HEK293 (cell line): ENCODE measurements at regions not wholly inside any gene's neighbourhood (a gene's known extent, or its start where the extent isn't known, plus 50 kb on each side); places are given as distances from the start of the nearest gene placed in this dataset.
"Not testable (repeated sequence)": the region's sequence is repeated elsewhere in the genome, so short reads cannot be mapped to it uniquely, and the experiment has no call there.

ENCODE experiments used
- CTCF ChIA-PET: fragments of 350-600 bp; formaldehyde crosslinking; extraction: SDS; loops from one replicate; lab custom pipeline; 2021; ENCODE audit warnings: antibody characterized with exemption; lab: Yijun Ruan, JAX
- POLR2A ChIA-PET: fragments of 300-600 bp; formaldehyde crosslinking; extraction: SDS; loops from one replicate; lab custom pipeline; 2020; ENCODE audit warnings: antibody characterized with exemption, inconsistent platforms; lab: Yijun Ruan, JAX
- H3K27ac ChIP-seq: fragments of 200-500 bp; sonication (Bioruptor generic); 2 replicates; pipeline ENCODE4 v1.5.1; 2014; ENCODE audit warnings: low read depth, low read length, control low read depth, inconsistent platforms; ENCODE audit errors: extremely low read depth
- H3K36me3 ChIP-seq, 2 experiments: fragments of 200-500 bp in 1 of 2; sonication (Bioruptor generic) in 1 of 2; 1 replicate in 1 of 2; 2 replicates in 1 of 2; pipeline ENCODE4 v1.5.1; 2014 to 2017; ENCODE audit warnings: inconsistent platforms in 2 of 2, low read length in 2 of 2; ENCODE audit not compliant: control insufficient read depth in 2 of 2, insufficient read depth in 1 of 2
- H3K4me1 ChIP-seq: fragments of 200-500 bp; sonication (Bioruptor generic); 2 replicates; pipeline ENCODE4 v1.5.1; 2014; ENCODE audit warnings: mild to moderate bottlenecking, low read length, inconsistent platforms; ENCODE audit not compliant: control insufficient read depth, insufficient read depth
- H3K4me3 ChIP-seq: 2 replicates; pipeline ENCODE4 v1.5.1; 2011; ENCODE audit warnings: low read depth, mild to moderate bottlenecking, control low read depth, low read length, moderate library complexity
- H3K9me3 ChIP-seq: fragments of 200-500 bp; sonication (Bioruptor generic); 2 replicates; pipeline ENCODE4 v1.5.1; 2014; ENCODE audit warnings: low read depth, low read length, inconsistent platforms; ENCODE audit not compliant: control insufficient read depth, insufficient read depth
- BCL11A ChIP-seq: fragments of 450-650 bp; formaldehyde crosslinking; IDR thresholded peaks from 2 replicates; pipeline ENCODE4 v1.5.1; 2016; ENCODE audit warnings: low read depth, missing biosample characterization, missing genetic modification characterization
- HOXA7 ChIP-seq: sonication (generic); formaldehyde crosslinking; IDR thresholded peaks from 2 replicates; pipeline ENCODE4 v1.8.1; 2022; ENCODE audit warnings: missing genetic modification reagents, borderline replicate concordance
- KLF1 ChIP-seq: fragments of 450-650 bp; formaldehyde crosslinking; IDR thresholded peaks from 2 replicates; pipeline ENCODE4 v1.5.1; 2016; ENCODE audit warnings: missing biosample characterization, missing genetic modification characterization
- KLF7 ChIP-seq: fragments of 450-650 bp; formaldehyde crosslinking; IDR thresholded peaks from 2 replicates; pipeline ENCODE4 v1.5.1; 2016; ENCODE audit warnings: missing biosample characterization, missing genetic modification characterization, borderline replicate concordance
- SCRT1 ChIP-seq: fragments of 450-650 bp; formaldehyde crosslinking; IDR thresholded peaks from 2 replicates; pipeline ENCODE4 v1.5.1; 2016; ENCODE audit warnings: missing biosample characterization, missing genetic modification characterization, borderline replicate concordance
- ZFHX2 ChIP-seq: fragments of 450-650 bp; formaldehyde crosslinking; conservative IDR thresholded peaks from 2 replicates; pipeline ENCODE4 v1.5.1; 2016; ENCODE audit warnings: missing biosample characterization, missing genetic modification characterization
- ZFP69B ChIP-seq: fragments of 450-650 bp; formaldehyde crosslinking; IDR thresholded peaks from 2 replicates; pipeline ENCODE4 v1.5.1; 2016; ENCODE audit warnings: missing biosample characterization, missing genetic modification characterization
- ZNF133 ChIP-seq: fragments of 450-650 bp; formaldehyde crosslinking; IDR thresholded peaks from 2 replicates; pipeline ENCODE4 v1.5.1; 2016; ENCODE audit warnings: missing biosample characterization, missing genetic modification characterization
- ZNF184 ChIP-seq: fragments of 450-650 bp; IDR thresholded peaks from 2 replicates; pipeline ENCODE4 v1.5.1; 2018; ENCODE audit warnings: missing biosample characterization, mild to moderate bottlenecking, missing genetic modification characterization
- ZNF2 ChIP-seq: fragments of 450-650 bp; formaldehyde crosslinking; IDR thresholded peaks from 2 replicates; pipeline ENCODE4 v1.5.1; 2016; ENCODE audit warnings: missing biosample characterization, missing genetic modification characterization
- ZNF211 ChIP-seq: fragments of 450-650 bp; formaldehyde crosslinking; IDR thresholded peaks from 2 replicates; pipeline ENCODE4 v1.5.1; 2016; ENCODE audit warnings: low read depth, missing biosample characterization, missing genetic modification characterization
- ZNF311 ChIP-seq: fragments of 450-650 bp; formaldehyde crosslinking; IDR thresholded peaks from 2 replicates; pipeline ENCODE4 v1.5.1; 2017; ENCODE audit warnings: missing biosample characterization, missing genetic modification characterization, borderline replicate concordance
- ZNF341 ChIP-seq: fragments of 450-650 bp; formaldehyde crosslinking; IDR thresholded peaks from 2 replicates; pipeline ENCODE4; 2016; ENCODE audit warnings: low read depth, missing biosample characterization, missing genetic modification characterization
- ZNF530 ChIP-seq: fragments of 450-650 bp; formaldehyde crosslinking; IDR thresholded peaks from 2 replicates; pipeline ENCODE4 v1.5.1; 2016; ENCODE audit warnings: low read depth, missing biosample characterization, missing genetic modification characterization
- ZNF544 ChIP-seq: fragments of 450-650 bp; formaldehyde crosslinking; IDR thresholded peaks from 2 replicates; pipeline ENCODE4 v1.5.0; 2017; ENCODE audit warnings: missing biosample characterization, missing genetic modification characterization
- ZNF623 ChIP-seq: fragments of 450-650 bp; formaldehyde crosslinking; IDR thresholded peaks from 2 replicates; pipeline ENCODE4 v1.5.1; 2016; ENCODE audit warnings: missing biosample characterization, missing genetic modification characterization
- ZNF664 ChIP-seq: fragments of 450-650 bp; formaldehyde crosslinking; IDR thresholded peaks from 2 replicates; pipeline ENCODE4 v1.5.1; 2016; ENCODE audit warnings: missing biosample characterization, missing genetic modification characterization
- ZNF768 ChIP-seq: fragments of 450-650 bp; formaldehyde crosslinking; IDR thresholded peaks from 2 replicates; pipeline ENCODE4 v1.5.1; 2018; ENCODE audit warnings: missing biosample characterization, mild to moderate bottlenecking, missing genetic modification characterization
- ZNF792 ChIP-seq: fragments of 450-650 bp; formaldehyde crosslinking; IDR thresholded peaks from 2 replicates; pipeline ENCODE4 v1.5.1; 2016; ENCODE audit warnings: missing biosample characterization, missing genetic modification characterization
- ZSCAN16 ChIP-seq: fragments of 450-650 bp; formaldehyde crosslinking; IDR thresholded peaks from 2 replicates; pipeline ENCODE4 v1.5.1; 2016; ENCODE audit warnings: missing biosample characterization, missing genetic modification characterization
- TF ChIP-seq, protein P1 (sequence below): fragments of 450-650 bp; formaldehyde crosslinking; IDR thresholded peaks from 2 replicates; pipeline ENCODE4 v1.5.0; 2017; ENCODE audit warnings: missing biosample characterization, missing genetic modification characterization, borderline replicate concordance
- TF ChIP-seq, protein P2 (sequence below): fragments of 450-650 bp; formaldehyde crosslinking; IDR thresholded peaks from 2 replicates; pipeline ENCODE4 v1.5.1; 2016; ENCODE audit warnings: missing biosample characterization, missing genetic modification characterization

DNA sequence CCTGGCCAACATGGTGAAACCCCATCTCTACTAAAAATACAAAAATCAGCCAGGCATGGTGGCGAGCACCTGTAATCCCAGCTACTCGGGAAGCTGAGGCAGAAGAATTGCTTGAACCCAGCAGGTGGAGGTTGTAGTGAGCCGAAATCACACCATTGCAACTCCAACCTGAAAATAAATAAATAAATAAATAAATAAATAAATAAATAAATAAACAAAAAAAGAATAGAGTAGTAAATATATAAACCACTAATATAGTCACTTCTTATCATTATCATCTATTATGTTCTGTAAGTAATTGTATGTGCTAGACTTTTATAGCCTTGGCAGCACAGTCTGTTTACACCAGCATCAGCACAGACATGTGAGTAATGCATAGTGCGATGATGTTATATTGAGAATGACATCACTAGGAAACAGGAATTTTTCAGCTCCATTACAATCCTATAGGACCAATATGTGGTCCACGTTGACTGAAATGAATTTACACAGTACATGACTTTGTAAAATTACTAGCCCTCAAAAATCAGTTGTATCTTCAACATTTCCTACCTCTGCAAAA is 385.4 kb upstream of the ANKRD30A start (continued):
- TF ChIP-seq, protein P1, sequence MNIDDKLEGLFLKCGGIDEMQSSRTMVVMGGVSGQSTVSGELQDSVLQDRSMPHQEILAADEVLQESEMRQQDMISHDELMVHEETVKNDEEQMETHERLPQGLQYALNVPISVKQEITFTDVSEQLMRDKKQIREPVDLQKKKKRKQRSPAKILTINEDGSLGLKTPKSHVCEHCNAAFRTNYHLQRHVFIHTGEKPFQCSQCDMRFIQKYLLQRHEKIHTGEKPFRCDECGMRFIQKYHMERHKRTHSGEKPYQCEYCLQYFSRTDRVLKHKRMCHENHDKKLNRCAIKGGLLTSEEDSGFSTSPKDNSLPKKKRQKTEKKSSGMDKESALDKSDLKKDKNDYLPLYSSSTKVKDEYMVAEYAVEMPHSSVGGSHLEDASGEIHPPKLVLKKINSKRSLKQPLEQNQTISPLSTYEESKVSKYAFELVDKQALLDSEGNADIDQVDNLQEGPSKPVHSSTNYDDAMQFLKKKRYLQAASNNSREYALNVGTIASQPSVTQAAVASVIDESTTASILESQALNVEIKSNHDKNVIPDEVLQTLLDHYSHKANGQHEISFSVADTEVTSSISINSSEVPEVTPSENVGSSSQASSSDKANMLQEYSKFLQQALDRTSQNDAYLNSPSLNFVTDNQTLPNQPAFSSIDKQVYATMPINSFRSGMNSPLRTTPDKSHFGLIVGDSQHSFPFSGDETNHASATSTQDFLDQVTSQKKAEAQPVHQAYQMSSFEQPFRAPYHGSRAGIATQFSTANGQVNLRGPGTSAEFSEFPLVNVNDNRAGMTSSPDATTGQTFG = no peak
- TF ChIP-seq SCRT1 (no peak), ZNF2 (no peak), ZNF664 (peak; percentile 50; the same call in 1 of the 2 replicates), ZNF530 (tag by site-specific recombination) (peak; percentile 78; the same call in 1 of the 2 replicates), ZNF623 (tag by site-specific recombination) (peak; percentile 77), ZSCAN16 (tag by site-specific recombination) (no peak), ZNF311 (tag by site-specific recombination) (no peak), ZFP69B (tag by site-specific recombination) (no peak), ZNF133 (tag by site-specific recombination) (no peak)

DNA sequence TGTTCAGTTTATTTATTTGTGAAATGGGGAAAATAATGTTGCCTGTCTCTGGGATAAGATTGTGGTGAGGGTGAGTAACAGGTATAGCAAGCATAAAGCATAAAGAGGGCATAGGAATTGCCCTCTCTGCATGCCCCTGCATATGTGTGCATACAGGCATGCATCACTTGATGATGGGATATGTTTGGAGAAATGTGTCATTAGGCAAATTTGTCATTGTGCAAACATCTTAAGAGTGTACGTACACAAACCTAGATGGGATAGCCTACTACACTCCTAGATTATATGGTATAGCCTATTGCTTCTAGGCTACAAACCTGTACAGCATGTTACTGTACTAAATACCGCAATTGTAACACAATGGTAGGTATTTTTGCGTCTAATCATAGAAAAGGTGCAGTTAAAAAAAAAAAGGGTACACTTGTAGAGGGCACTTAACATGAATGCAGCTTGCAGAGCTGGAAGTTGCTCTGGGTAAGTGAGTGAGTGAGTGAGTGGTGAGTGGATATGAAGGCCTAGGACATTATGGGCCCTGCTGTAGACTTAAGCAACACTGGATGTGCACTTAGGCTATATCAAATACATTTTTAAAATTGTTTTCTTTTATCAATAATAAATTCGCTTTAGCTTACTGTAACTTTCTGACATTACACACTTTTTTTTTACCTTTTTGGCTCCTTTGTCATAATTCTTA is 386.5 kb upstream of the ANKRD30A start:
- POLR2A ChIA-PET = no interaction called here
- CTCF ChIA-PET = interaction anchor here (0.8 kb wide), 2 partner anchors 88 to 389 kb away, joined by 3 to 4 read pairs; no protein-coding TSS in a partner anchor
- Histone ChIP-seq H3K4me3 (no peak overlapping the region), H3K36me3 (no peaks in the 10 kb centered on the region)
- TF ChIP-seq ZNF211 (tag by site-specific recombination) (no peak), BCL11A (tag by site-specific recombination) (no peak), HOXA7 (CRISPR knock-in tag) (no peak), ZNF184 (tag by site-specific recombination) (peak; percentile 41; the same call in 1 of the 2 replicates), ZNF792 (tag by site-specific recombination) (no peak), ZFHX2 (tag by site-specific recombination) (no peak), KLF7 (no peak), ZNF768 (no peak), KLF1 (tag by site-specific recombination) (no peak)
- TF ChIP-seq, protein P2, sequence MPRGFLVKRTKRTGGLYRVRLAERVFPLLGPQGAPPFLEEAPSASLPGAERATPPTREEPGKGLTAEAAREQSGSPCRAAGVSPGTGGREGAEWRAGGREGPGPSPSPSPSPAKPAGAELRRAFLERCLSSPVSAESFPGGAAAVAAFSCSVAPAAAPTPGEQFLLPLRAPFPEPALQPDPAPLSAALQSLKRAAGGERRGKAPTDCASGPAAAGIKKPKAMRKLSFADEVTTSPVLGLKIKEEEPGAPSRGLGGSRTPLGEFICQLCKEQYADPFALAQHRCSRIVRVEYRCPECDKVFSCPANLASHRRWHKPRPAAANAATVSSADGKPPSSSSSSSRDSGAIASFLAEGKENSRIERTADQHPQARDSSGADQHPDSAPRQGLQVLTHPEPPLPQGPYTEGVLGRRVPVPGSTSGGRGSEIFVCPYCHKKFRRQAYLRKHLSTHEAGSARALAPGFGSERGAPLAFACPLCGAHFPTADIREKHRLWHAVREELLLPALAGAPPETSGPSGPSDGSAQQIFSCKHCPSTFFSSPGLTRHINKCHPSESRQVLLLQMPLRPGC (tag by site-specific recombination) = peak; percentile 65; the same call in 1 of the 2 replicates
- TF ChIP-seq, all 188 proteins: peak for 2
- H3K27ac ChIP-seq = no peak overlapping the region
- H3K4me1 ChIP-seq = no peaks in the 10 kb centered on the region
- no peaks in the 10 kb centered on the region for H3K9me3 ChIP-seq

DNA sequence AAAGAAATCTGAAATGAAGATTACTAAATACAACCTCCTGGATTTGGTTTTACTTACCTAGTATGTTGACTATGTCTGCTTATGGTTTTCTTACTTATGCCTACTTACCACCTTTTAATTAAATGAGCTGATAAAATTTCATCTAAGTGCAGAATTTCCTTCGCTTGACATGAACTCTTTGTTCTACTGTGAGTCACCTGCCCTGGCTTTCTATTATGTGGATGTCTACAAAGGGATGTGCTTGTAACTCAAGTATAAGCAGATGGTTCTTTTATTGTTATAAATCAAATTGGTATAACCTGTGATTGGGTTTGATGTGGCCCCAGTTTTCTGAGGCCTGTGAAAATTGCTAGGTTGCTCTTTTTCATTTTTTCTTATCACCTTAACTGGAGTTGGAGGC is 389.1 kb upstream of the ANKRD30A start:
- ChIA-PET POLR2A (no interaction called here), CTCF (no interaction called here)
- TF ChIP-seq ZNF211 (tag by site-specific recombination) (no peak), ZNF544 (no peak), ZNF341 (tag by site-specific recombination) (no peak)
- no peak overlapping the region for H3K27ac ChIP-seq
- H3K4me3 ChIP-seq = no peak overlapping the region
- no peaks in the 10 kb centered on the region for H3K4me1 ChIP-seq
- no peaks in the 10 kb centered on the region for H3K9me3 ChIP-seq
- H3K36me3 ChIP-seq = no peaks in the 10 kb centered on the region

DNA sequence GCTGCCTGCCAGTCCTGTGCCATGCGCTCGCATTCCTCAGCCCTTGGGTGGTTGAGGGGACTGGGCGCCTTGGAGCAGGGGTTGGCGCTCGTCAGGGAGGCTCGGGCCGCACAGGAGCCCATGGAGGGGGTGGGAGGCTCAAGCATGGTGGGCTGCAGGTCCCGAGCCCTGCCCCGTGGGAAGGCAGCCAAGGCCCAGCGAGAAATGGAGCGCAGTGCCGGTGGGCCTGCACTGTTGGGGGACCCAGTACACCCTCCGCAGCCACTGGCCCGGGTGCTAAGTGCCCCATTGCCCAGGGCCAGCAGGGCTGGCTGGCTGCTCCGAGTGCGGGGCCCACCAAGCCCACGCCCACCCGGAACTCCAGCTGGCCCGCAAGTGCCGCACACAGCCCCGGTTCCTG is 390.8 kb upstream of the ANKRD30A start:
- H3K27ac ChIP-seq, POLR2A ChIA-PET, H3K9me3 ChIP-seq, CTCF ChIA-PET, H3K36me3 ChIP-seq, H3K4me3 ChIP-seq, H3K4me1 ChIP-seq: not testable (repeated sequence)
